CD4-positive, alpha-beta memory T cell (primary cell): ENCODE measurements at regions not wholly inside any gene's neighbourhood (a gene's known extent, or its start where the extent isn't known, plus 50 kb on each side); places are given as distances from the start of the nearest gene placed in this dataset.

Source experiments
- CTCF ChIA-PET: fragments of 350-600 bp; sonication (Branson Sonifier 250); formaldehyde crosslinking; loops from one replicate; lab custom pipeline; 2021; ENCODE audit warnings: inconsistent platforms; ENCODE audit not compliant: partially characterized antibody; lab: Charles Lee
- POLR2A ChIA-PET: fragments of 350-600 bp; sonication (Branson Sonifier 250); formaldehyde crosslinking; loops from one replicate; lab custom pipeline; 2021; ENCODE audit not compliant: partially characterized antibody; lab: Charles Lee
- DNase-seq, 5 donors: peaks; one replicate each; pipeline versions ENCODE4 v3.0.0 to v3.0.0-alpha.2; 2020 to 2022; ENCODE audit warnings: mixed read lengths in 1 of 5
- H3K27ac ChIP-seq: one replicate; pipeline ENCODE4 v1.7.0; 2013; ENCODE audit warnings: low read depth, low read length
- H3K27me3 ChIP-seq: 2 replicates; pipeline ENCODE4 v1.7.0; 2013; ENCODE audit warnings: mild to moderate bottlenecking, low read length, moderate library complexity; ENCODE audit not compliant: insufficient read depth
- H3K36me3 ChIP-seq: 2 replicates; pipeline ENCODE4 v1.7.0; 2013; ENCODE audit warnings: mild to moderate bottlenecking, low read length, moderate library complexity; ENCODE audit not compliant: insufficient read depth
- H3K4me1 ChIP-seq: 2 replicates; pipeline ENCODE4 v1.7.0; 2013; ENCODE audit warnings: mild to moderate bottlenecking, low read length, moderate library complexity; ENCODE audit not compliant: insufficient read depth
- H3K4me3 ChIP-seq, 2 donors: one replicate each; pipeline ENCODE4 v1.7.0; 2013; ENCODE audit warnings: low read length in 2 of 2, mild to moderate bottlenecking in 1 of 2
- H3K9me3 ChIP-seq, 2 donors: one replicate each; pipeline ENCODE4 v1.7.0; 2013; ENCODE audit warnings: low read length in 2 of 2, control low read depth in 1 of 2; ENCODE audit not compliant: control insufficient read depth in 1 of 2
- H3K27ac Mint-ChIP-seq, 7 donors: one replicate each; pipeline ENCODE4 v1.8.0; 2020 to 2021; ENCODE audit warnings: mixed read lengths in 7 of 7, mild to moderate bottlenecking in 6 of 7, inconsistent platforms in 3 of 7, moderate library complexity in 3 of 7
- H3K27me3 Mint-ChIP-seq, 2 donors: one replicate each; pipeline ENCODE4 v1.8.0; 2020 to 2021; ENCODE audit warnings: mixed read lengths in 2 of 2
- H3K36me3 Mint-ChIP-seq, 2 donors: one replicate each; pipeline ENCODE4 v1.8.0; 2020 to 2021; ENCODE audit warnings: mixed read lengths in 2 of 2, inconsistent platforms in 1 of 2, mild to moderate bottlenecking in 1 of 2
- H3K4me1 Mint-ChIP-seq, 4 donors: one replicate each; pipeline ENCODE4 v1.8.0; 2020 to 2021; ENCODE audit warnings: mixed read lengths in 4 of 4, mild to moderate bottlenecking in 1 of 4
- H3K4me3 Mint-ChIP-seq, 8 donors: one replicate each; pipeline ENCODE4 v1.8.0; 2020 to 2021; ENCODE audit warnings: mixed read lengths in 8 of 8, mild to moderate bottlenecking in 7 of 8, moderate library complexity in 6 of 8, inconsistent platforms in 3 of 8
- H3K9me3 Mint-ChIP-seq, 8 donors: one replicate each; pipeline ENCODE4 v1.8.0; 2020 to 2021; ENCODE audit warnings: mixed read lengths in 8 of 8, mild to moderate bottlenecking in 5 of 8, inconsistent platforms in 3 of 8, moderate library complexity in 1 of 8
- intact Hi-C: fragments of 100-400 bp; cut with micrococcal nuclease; formaldehyde crosslinking; loops from one replicate; pipeline ENCODE4 v1.15.1; 2023

DNA sequence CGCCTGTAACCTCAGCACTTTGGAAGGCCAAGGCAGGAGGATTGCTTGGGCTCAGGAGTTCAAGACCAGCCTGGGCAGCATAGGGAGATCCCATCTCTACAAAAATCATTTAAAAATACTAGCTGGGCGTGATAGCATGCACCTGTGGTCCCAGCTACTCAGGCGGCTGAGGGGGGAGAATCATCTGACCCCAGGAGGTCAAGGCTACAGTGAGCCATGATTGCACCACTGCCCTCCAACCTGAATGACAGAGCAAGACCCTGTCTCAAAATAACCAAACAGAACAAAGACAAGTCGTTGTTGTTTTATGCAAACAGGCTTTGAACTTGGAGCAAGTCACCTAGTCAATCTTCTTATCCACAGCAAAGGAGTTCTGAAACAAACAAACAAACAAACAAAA, 82.0 kb upstream of the AKAP13 start:
- Mint-ChIP-seq H3K4me3 (no peak overlapping the region), H3K27ac (peak overlapping the region in 1 of 7 donors; percentile 37)

DNA sequence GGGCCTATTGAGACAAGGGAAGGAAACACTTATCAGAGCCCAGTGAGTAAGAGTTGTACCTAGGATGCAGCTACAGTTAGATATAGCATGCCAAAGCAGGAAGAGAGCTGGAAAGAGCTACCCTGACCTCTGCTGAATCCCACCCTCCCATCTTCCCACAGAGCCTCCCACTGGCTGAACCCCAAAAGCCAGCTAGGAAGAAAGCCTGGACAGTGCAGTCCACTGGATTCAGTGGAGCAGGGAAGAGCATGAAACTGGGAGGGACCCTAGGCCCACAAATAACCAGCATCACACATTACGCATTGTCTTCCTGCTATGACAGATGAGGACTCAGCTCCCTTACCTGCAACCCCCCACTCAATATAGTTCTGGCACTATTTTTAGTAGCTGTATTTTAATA, 81.5 kb upstream of the AKAP13 start:
- no peaks in the 10 kb centered on the region for H3K36me3 Mint-ChIP-seq
- POLR2A ChIA-PET, result interaction anchor here (1.0 kb wide), 1 partner anchor 115 kb away, joined by 4 read pairs; no protein-coding TSS in a partner anchor
- Histone ChIP-seq H3K27me3 (no peaks in the 10 kb centered on the region), H3K4me1 (peaks cover 6% of the 10 kb centered on the region), H3K9me3 (no peaks in the 10 kb centered on the region), H3K4me3 (no peak overlapping the region), H3K27ac (no peak overlapping the region), H3K36me3 (no peaks in the 10 kb centered on the region)
- no peak overlapping the region for H3K27ac Mint-ChIP-seq
- CTCF ChIA-PET, result interaction anchor here (1.1 to 5.6 kb wide), 7 partner anchors 9 to 206 kb away, joined by 3 to 60 read pairs (median 8); partner anchors contain the start of gene AKAP13
- no peak for DNase-seq
- no peaks in the 10 kb centered on the region for H3K27me3 Mint-ChIP-seq
- H3K4me3 Mint-ChIP-seq, result no peak overlapping the region
- H3K9me3 Mint-ChIP-seq, result no peaks in the 10 kb centered on the region
- peaks cover 8 to 15% (median 10%) of the 10 kb centered on the region in 4 donors for H3K4me1 Mint-ChIP-seq
- intact Hi-C loops, result loop anchor here (5.0 to 10.0 kb wide), 2 partner anchors 183 to 546 kb away; no protein-coding TSS in a partner anchor

More for the DNA sequence above, 82.0 kb upstream of the AKAP13 start:
- H3K4me1 ChIP-seq, result peaks cover 6% of the 10 kb centered on the region
- H3K9me3 Mint-ChIP-seq, result no peaks in the 10 kb centered on the region
- H3K9me3 ChIP-seq, result no peaks in the 10 kb centered on the region
- H3K27ac ChIP-seq, result no peak overlapping the region
- no peak overlapping the region for H3K4me3 ChIP-seq
- ChIA-PET POLR2A (interaction anchor here (0.6 kb wide), 1 partner anchor 116 kb away, joined by 3 read pairs; no protein-coding TSS in a partner anchor), CTCF (interaction anchor here (1.1 to 5.6 kb wide), 7 partner anchors 8 to 206 kb away, joined by 3 to 60 read pairs (median 8); partner anchors contain the start of gene AKAP13)
- H3K36me3 Mint-ChIP-seq, result no peaks in the 10 kb centered on the region
- H3K27me3 Mint-ChIP-seq, result no peaks in the 10 kb centered on the region
- no peaks in the 10 kb centered on the region for H3K27me3 ChIP-seq
- intact Hi-C loops, result loop anchor here (5.0 to 10.0 kb wide), 2 partner anchors 184 to 546 kb away; no protein-coding TSS in a partner anchor
- no peak for DNase-seq
- H3K4me1 Mint-ChIP-seq, result peaks cover 8 to 15% (median 10%) of the 10 kb centered on the region in 4 donors
- no peaks in the 10 kb centered on the region for H3K36me3 ChIP-seq

DNA sequence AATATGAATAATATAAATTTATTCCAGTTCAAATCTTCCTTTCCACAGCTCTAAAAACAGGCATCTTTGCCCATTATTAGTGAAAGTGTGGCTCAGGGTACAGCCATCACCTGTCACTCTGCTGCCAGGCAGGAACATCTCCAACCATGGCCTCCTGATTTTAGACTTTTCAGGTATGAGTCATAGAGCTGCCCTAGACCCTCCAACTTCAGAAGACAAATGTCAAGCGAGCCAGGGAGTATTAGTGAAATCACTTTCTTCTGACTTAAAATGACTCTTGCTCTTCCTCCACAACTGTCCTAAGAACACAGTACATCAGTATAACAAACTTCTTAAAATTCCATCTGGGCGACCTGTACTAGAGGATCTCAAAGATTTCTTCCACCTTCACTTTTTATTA, 78.1 kb upstream of the AKAP13 start:
- Mint-ChIP-seq H3K27me3 (no peaks in the 10 kb centered on the region), H3K36me3 (no peaks in the 10 kb centered on the region), H3K4me1 (peaks cover 0 to 5% (median 3%) of the 10 kb centered on the region in 4 donors), H3K9me3 (no peaks in the 10 kb centered on the region), H3K4me3 (no peak overlapping the region), H3K27ac (no peak overlapping the region)
- intact Hi-C loops, result no loop called here
- Histone ChIP-seq H3K9me3 (no peaks in the 10 kb centered on the region), H3K27ac (no peak overlapping the region), H3K4me3 (no peak overlapping the region), H3K4me1 (no peaks in the 10 kb centered on the region), H3K36me3 (no peaks in the 10 kb centered on the region), H3K27me3 (no peaks in the 10 kb centered on the region)
- ChIA-PET POLR2A (no interaction called here), CTCF (interaction anchor here (0.6 to 5.2 kb wide), 4 partner anchors 12 to 488 kb away, joined by 3 to 45 read pairs (median 6); no protein-coding TSS in a partner anchor)
- DNase-seq, result no peak

DNA sequence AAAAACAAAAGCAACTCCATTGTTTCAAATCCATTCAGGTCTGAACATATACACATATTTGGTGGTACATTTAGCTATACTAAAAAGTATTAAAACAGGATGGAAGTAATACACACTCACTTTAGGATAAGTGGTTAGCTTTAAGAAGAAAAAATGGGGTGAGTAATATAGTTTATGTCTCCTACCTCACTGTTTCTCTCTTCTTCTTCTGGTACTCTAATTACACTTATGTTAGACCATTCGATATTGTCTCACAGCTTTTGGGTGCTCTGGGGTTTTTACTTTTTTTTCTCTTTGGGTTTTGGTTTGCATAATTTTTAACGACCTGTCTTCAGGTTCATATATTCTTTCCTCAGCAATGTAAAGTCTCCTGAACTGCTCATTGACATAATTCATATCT, 75.4 kb upstream of the AKAP13 start:
- no peak for DNase-seq
- peaks cover 7 to 14% (median 11%) of the 10 kb centered on the region in 4 donors for H3K4me1 Mint-ChIP-seq
- intact Hi-C loops, result no loop called here
- no peaks in the 10 kb centered on the region for H3K36me3 Mint-ChIP-seq
- CTCF ChIA-PET, result interaction anchor here (1.0 kb wide), 1 partner anchor 9 kb away, joined by 3 read pairs; no protein-coding TSS in a partner anchor
- H3K27me3 ChIP-seq, result no peaks in the 10 kb centered on the region
- H3K27ac Mint-ChIP-seq, result no peak overlapping the region
- POLR2A ChIA-PET, result interaction anchor here (0.9 kb wide), 1 partner anchor 12 kb away, joined by 3 read pairs; no protein-coding TSS in a partner anchor
- H3K36me3 ChIP-seq, result no peaks in the 10 kb centered on the region
- H3K4me3 Mint-ChIP-seq, result no peak overlapping the region
- H3K4me1 ChIP-seq, result peaks cover 8% of the 10 kb centered on the region
- H3K4me3 ChIP-seq, result no peak overlapping the region
- no peaks in the 10 kb centered on the region for H3K9me3 Mint-ChIP-seq
- no peaks in the 10 kb centered on the region for H3K9me3 ChIP-seq
- no peak overlapping the region for H3K27ac ChIP-seq
- H3K27me3 Mint-ChIP-seq, result no peaks in the 10 kb centered on the region

DNA sequence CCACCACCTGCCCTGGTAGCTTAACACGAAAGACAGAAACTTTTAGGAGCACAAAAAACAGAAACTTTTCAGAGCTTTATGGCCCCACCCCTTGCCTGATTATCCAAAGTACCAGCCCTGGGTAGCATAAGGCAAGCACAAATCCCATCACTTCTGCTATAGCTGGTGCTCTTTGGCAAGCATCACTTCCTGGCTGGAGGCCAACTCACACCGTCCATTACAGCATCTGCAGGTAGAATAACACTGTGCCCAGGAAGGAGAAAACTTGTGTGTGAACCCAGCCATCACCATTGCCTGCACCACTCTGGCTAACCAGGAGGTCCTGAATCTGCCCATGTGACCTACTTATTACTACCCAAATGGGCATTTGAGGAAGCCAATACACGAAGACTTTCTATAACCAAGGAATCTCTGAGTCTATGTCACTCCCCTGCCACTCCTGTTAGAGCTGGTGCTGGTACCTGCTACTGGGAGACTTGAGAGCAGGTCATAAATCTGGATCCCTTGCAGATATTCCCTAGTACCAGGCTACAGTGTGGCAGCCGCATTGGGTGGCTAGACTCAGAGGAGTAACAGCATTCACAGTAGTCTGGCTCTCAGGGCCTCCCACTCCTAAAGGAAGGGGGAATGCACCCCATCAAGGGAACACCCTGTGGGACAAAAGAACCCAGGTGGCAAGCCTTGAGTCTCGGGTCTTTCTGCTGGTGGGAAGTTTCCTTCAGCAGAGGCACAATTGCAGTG, 73.3 kb upstream of the AKAP13 start:
- Histone ChIP-seq H3K27ac (no peak overlapping the region), H3K9me3 (no peaks in the 10 kb centered on the region), H3K36me3 (no peaks in the 10 kb centered on the region), H3K27me3 (no peaks in the 10 kb centered on the region), H3K4me1 (peaks cover 8% of the 10 kb centered on the region), H3K4me3 (no peak overlapping the region)
- H3K27ac Mint-ChIP-seq, result no peak overlapping the region
- H3K4me3 Mint-ChIP-seq, result no peak overlapping the region
- H3K36me3 Mint-ChIP-seq, result no peaks in the 10 kb centered on the region
- peaks cover 0 to 5% (median 0%) of the 10 kb centered on the region in 8 donors for H3K9me3 Mint-ChIP-seq
- H3K4me1 Mint-ChIP-seq, result peaks cover 7 to 14% (median 11%) of the 10 kb centered on the region in 4 donors
- POLR2A ChIA-PET, result no interaction called here
- CTCF ChIA-PET, result interaction anchor here (1.3 to 3.0 kb wide), 2 partner anchors 10 to 14 kb away, joined by 3 to 9 read pairs; no protein-coding TSS in a partner anchor
- no peaks in the 10 kb centered on the region for H3K27me3 Mint-ChIP-seq
- no peak for DNase-seq
- intact Hi-C loops, result no loop called here

DNA sequence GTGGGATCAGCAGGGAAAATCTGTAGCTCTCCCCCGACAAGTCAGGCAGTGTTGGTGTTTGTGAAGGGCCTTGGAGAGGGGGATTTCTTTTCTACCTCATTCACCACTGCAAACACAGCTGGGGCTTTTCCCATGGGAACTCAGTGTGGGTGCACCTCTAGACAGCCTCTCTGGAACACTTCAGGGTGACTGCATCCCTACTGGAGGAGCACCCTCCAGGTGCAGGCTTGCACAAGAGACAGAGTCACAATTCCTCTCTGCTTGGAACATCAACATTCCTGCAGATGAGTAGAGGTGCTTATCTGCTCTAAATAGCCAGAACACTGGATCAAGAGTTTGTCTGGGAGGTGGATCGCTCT, 72.7 kb upstream of the AKAP13 start:
- no peak for DNase-seq
- H3K9me3 Mint-ChIP-seq, result peaks cover 0 to 5% (median 0%) of the 10 kb centered on the region in 8 donors
- no peaks in the 10 kb centered on the region for H3K27me3 ChIP-seq
- ChIA-PET CTCF (interaction anchor here (1.3 to 3.0 kb wide), 2 partner anchors 11 to 13 kb away, joined by 3 to 9 read pairs; no protein-coding TSS in a partner anchor), POLR2A (no interaction called here)
- H3K4me1 Mint-ChIP-seq, result peaks cover 8 to 15% (median 11%) of the 10 kb centered on the region in 4 donors
- H3K27me3 Mint-ChIP-seq, result no peaks in the 10 kb centered on the region
- no peaks in the 10 kb centered on the region for H3K36me3 ChIP-seq
- H3K27ac ChIP-seq, result no peak overlapping the region
- H3K4me3 ChIP-seq, result no peak overlapping the region
- no peak overlapping the region for H3K4me3 Mint-ChIP-seq
- peaks cover 8% of the 10 kb centered on the region for H3K4me1 ChIP-seq
- H3K27ac Mint-ChIP-seq, result no peak overlapping the region
- H3K36me3 Mint-ChIP-seq, result no peaks in the 10 kb centered on the region
- intact Hi-C loops, result no loop called here
- no peaks in the 10 kb centered on the region for H3K9me3 ChIP-seq

DNA sequence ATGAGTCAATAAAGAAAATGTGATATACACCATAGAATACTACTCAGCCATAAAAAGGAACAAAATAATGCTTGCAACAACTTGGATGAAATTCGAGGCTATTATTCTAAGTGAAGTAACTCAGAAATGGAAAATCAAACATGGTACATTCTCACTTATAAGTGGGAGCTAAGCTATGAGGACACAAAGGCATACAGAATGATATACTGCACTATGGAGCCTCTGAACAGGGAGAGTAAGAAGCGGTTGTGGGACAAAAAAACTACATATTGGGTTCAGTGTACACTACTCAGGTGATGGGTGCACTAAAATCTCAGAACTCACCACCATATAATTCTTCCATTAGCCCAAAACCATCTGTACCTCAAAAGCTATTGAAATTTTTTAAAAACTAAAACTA, 68.8 kb upstream of the AKAP13 start:
- H3K27ac Mint-ChIP-seq, result no peak overlapping the region
- Histone ChIP-seq H3K27me3 (no peaks in the 10 kb centered on the region), H3K36me3 (no peaks in the 10 kb centered on the region), H3K4me1 (peaks cover 28% of the 10 kb centered on the region), H3K4me3 (no peak overlapping the region), H3K9me3 (no peaks in the 10 kb centered on the region), H3K27ac (no peak overlapping the region)
- H3K36me3 Mint-ChIP-seq, result no peaks in the 10 kb centered on the region
- H3K4me1 Mint-ChIP-seq, result peaks cover 23 to 40% (median 32%) of the 10 kb centered on the region in 4 donors
- ChIA-PET POLR2A (interaction anchor here (0.6 kb wide), 1 partner anchor 101 kb away, joined by 3 read pairs; no protein-coding TSS in a partner anchor), CTCF (interaction anchor here (1.6 to 1.9 kb wide), 3 partner anchors 15 to 19 kb away, joined by 7 to 11 read pairs (median 9); no protein-coding TSS in a partner anchor)
- no peaks in the 10 kb centered on the region for H3K27me3 Mint-ChIP-seq
- intact Hi-C loops, result loop anchor here (10.0 kb wide), 1 partner anchor 393 kb away; no protein-coding TSS in a partner anchor
- DNase-seq, result no peak
- H3K4me3 Mint-ChIP-seq, result no peak overlapping the region
- H3K9me3 Mint-ChIP-seq, result peaks cover 0 to 5% (median 0%) of the 10 kb centered on the region in 8 donors
